GM18505 (cell line): ENCODE measurements at regions not wholly inside any gene's neighbourhood (a gene's known extent, or its start where the extent isn't known, plus 50 kb on each side); places are given as distances from the start of the nearest gene placed in this dataset.
"Not testable (repeated sequence)": the region's sequence is repeated elsewhere in the genome, so short reads cannot be mapped to it uniquely, and the experiment has no call there.

Experiments
- ATAC-seq: cut with Tn5 transposase; IDR thresholded peaks from one replicate; pipeline ENCODE4 v1.9.1; 2021; ENCODE audit not compliant: unreplicated experiment
- POLR2A ChIP-seq: IDR thresholded peaks from 4 replicates; pipeline ENCODE4 v1.6.1; 2011; ENCODE audit warnings: borderline replicate concordance; ENCODE audit not compliant: insufficient read depth, insufficient read length; ENCODE audit errors: extremely low read depth

DNA sequence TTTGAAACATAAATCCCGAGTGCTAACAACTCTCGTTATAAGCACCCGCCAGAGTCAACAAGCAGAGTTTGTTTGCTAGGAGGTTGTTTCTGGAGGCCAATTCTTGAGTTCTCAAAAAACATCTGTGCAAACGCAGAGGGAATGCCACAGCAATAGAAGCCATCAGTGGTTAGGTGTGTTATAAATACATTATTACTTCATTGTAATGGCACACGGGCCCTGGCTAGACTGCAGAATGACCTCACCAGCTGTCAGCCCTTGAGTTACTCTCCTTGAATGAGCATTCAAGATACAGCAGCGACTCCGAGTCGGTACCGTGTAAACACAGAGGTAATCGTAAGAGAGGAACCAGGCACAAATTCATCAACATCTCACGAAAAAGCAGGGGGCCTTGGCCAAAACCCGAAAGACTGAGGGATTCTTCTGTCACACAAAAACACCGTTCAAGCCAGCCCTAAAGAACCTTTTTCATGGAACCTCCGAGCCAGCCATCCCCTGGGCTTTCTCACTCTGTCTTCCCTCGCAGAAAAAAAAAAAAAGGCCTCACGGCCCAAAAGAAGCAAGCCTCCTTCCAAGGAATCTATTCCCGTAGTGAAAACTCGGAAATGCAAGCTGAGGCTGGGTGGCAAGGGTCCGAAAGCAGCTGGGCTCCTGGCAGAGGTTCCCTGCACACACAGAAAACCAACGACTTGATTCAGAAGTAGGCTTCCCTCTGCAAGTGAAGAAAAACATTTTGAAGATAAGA, 133.7 kb upstream of the MEIS1 start:
- ATAC-seq: no peak

DNA sequence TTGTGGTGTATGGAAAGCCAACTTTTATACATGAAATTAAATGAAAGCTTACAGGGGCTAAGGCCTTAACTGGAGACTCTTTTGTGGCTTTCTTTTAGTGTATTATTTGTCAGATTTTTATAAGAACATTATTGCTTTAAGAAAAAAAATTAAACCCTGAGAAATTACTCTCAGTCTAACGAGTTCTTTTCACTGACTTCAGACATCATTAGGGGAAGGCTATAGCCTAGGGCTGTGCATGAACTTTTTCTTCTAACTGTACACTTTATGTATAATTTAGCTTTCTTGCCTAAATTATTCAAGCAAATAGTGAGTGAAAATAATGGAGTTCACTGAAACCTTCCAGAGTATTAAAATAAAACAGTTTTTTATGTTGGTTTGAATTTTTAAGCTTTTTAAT, 151.1 kb upstream of the MEIS1 start:
- no peak for TF ChIP-seq POLR2A
- no peak for ATAC-seq

More for the DNA sequence above, 133.7 kb upstream of the MEIS1 start:
- TF ChIP-seq POLR2A: no peak

DNA sequence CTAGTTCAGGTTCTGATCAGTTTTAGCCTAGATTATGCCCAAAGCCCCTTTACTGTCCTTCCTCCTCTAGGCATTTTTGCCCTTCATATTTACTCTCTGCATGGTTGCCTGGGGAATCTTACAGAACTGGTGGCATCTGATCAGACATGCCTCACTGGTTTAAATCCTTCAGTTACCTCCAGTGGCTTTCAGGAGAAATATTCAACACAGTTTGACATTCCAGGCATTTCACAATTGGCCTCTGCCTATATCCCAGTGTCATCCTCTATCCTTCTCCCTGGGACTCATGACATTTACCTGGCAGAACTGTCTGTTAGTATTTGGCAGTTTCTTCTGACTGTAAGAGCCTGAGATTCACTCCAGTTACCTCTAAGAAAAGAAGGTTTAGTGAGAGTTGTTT, 152.9 kb upstream of the MEIS1 start:
- no peak for TF ChIP-seq POLR2A
- no peak for ATAC-seq

DNA sequence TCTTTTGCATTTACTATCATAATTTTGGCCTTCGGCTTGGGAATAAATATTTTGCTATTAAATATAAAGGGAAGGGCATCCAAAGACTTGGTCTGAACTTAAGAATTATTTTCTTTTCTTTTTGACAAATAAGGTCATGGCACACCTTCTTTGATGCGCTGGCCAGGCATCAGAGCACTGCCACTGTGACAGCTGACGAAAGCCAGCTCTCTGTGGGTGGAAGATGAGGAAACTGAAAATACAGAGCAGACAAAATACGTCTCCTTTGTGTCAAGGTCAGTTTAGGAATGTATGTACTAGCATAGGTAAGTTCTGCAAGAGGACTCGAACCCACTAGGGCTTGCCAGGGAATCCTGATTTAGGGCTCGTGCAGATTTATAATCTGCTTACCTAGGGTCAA, 155.9 kb upstream of the MEIS1 start:
- no peak for ATAC-seq
- TF ChIP-seq POLR2A: no peak

DNA sequence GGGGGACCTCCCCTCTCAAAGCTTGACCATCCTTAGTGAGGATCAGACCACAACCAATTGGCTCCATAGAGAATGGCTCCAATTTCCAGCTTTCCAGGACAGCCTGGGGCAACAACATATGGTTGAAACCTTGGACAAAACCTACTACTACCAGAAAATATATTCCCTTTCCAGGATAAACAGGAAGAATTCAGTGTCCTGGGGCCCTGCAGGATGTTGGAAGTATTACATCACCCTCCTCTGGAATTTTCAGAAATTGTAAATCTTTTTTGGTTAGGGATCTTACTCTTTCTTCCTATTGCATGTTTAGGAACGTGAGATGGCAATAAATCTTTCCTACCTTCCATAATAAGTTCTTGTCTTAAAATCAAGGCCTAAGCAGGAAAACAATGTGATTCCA, 158.9 kb upstream of the MEIS1 start:
- no peak for ATAC-seq
- no peak for TF ChIP-seq POLR2A

DNA sequence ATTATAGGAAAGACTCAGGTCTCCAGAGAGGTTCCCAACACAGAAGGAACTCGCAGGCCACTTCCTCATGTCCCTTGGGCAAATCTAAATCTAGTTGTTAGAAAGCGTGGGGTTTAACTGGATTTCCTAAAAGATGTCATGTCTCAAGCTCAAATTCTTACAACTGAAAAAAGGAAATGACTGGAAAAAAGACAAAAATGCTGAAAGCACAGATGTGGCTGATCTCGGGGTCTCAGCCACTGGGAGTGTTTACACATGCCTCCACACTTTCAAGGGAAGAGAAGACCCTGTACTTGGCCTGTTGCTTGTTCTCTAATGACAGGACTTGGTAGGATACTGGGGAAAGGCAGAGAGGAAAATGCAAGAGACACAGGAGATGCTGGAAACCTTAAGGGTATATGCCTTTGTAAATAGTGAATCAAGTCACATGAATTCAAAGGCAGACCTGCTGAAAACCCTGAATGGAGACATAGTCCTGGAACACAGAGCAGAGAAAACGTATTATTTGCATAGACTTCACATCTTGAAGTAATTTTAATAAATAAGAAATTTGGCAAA, 160.9 kb upstream of the MEIS1 start:
- ATAC-seq: no peak
- TF ChIP-seq POLR2A: no peak

DNA sequence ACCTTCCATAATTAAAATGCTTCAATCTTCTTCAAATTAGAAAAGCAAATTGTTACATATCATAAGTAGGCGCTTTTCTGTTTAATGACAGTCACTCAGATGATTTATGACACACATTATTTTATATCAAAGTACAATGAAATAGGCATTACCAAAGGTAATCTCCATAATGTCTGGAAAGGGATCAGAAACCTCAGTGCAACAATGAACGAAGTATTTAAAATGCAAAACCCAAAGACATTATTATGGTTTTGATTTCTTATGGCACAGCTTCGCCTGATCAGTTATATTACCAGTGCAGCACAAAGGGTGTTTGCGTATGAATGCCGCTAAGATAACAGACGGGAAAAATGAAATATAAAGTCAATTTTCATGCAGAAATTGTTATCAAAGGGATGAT, 162.2 kb upstream of the MEIS1 start:
- ATAC-seq: no peak
- no peak for TF ChIP-seq POLR2A

DNA sequence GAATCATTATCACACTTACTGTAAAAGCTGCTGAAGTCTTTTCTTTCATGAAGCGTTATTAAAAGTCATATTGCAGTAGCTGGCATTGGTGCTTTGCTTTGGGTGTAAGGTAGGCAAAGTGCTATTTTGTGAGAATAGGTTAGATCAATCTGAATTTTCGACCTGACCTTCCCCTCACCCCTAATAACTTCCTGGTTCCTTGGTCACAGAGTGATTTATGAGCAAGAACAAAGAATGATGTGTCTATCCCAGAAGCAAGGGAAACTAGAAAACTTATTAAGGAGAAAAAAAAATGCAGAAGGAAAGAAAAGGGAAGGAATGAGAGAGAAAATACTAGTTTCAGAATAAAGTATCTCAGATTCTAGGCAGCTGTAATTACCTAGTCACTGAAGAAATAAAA, 163.1 kb upstream of the MEIS1 start:
- no peak for TF ChIP-seq POLR2A
- no peak for ATAC-seq

DNA sequence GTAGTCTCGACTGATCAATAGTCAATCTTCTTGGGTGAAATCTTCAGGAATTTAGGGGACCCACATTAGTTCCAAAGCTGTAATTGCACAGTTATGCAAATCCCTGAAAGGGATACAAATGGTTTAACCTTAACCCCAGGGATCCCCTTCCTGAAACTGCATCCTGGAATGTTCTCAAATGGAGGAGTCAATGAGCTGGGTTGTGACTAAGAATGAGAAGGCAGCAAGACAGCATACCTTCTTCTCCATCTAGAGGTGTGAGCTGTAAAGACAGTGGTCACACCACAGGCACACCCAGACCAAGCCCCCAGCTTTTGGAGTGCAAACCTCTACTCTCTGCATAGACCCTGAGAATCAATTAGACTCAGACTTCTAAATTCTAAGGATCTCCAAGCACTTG, 164.7 kb upstream of the MEIS1 start:
- no peak for ATAC-seq
- TF ChIP-seq POLR2A: no peak

DNA sequence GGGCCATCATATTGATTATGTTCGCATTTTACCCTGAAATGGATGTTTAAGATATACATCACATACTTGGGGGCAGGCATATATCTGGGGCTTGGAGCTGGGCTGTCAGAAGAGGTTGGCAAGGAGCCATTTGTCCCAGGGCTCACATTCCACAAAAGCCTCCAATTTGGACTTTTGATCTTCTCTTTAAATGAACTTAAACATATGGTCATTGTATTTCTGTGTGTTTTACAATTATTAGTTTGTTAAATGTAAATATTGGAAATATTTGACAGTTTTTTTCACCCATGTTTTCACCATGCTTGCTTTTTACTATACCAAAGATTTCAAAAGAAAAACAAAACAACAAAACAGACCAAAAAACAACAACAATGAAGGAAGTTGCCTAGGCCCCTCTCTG, 165.8 kb upstream of the MEIS1 start:
- ATAC-seq: no peak
- no peak for TF ChIP-seq POLR2A

DNA sequence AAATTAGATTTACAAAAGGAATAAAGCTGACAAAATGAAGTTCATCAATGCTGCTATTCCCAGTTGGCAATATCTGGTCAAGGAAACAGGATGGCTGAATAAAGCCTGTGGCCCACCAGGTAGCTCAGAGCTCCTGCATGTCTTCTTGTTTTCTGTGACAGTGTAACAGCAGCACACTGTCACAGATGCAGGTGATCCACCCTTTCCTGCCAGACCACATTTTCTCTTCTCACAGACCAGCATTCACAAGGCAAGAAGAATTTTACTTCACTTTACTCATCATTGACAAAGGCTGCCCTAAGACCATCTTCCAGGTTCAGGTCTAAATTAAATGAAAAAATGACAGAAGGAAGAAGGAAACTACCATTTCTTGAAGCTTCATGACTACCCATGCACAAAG, 166.2 kb upstream of the MEIS1 start:
- TF ChIP-seq POLR2A: no peak
- no peak for ATAC-seq

DNA sequence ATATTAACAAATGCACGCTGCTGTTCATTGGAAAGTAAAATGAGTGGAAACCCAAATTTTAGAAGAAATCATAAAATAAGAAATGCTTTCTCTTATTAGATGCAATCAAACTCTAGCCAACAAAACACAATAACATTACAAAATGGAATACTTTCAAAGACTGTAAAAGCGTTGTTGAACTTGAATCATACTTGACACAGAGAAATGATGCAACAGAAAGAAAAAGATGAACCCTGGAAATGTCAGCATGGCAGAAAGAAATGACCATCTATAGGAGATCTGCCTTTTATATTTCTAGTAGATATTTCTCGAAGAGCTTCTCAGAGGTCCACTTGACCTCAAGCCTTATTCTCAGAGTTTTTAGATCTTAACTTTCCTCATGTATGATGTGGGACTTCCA, 170.6 kb upstream of the MEIS1 start:
- ATAC-seq: no peak
- TF ChIP-seq POLR2A: no peak

DNA sequence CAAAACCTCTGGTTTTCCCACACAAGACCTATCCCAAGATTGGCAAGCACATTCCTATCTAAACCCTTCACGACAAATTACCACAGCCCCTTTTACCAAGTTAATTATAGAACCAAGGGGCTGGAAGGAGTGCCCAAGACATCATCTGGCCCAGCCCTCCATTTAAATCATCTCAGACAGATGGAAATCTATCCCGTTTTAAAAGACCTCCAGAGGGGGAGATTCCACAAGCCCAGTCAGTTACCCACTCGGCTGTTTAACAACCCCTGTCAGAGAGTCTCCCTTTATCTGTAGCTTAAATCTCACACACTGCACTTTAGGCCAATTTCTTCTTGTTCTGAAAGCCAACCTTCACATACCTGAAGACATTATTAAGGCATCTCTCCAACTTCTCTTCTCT, 179.1 kb upstream of the MEIS1 start:
- no peak for TF ChIP-seq POLR2A
- ATAC-seq: no peak

DNA sequence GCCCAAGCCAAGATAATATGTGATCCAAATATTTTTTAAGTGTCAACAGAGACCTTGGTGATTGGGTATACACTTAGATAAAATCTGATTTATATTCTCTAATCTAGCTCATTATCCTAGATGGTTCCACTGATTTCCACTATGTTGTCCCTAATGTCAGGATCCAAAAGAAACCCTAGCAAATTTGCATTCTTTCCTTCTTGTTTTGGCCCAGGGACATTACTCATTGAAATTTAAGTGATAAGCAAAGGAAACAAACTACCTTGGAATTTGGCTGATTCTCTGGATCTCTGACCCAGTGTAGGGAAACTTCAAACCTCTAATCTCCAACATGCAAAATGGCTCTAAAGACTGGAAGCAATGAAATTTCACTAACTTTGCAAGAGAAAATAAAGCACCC, 179.8 kb upstream of the MEIS1 start:
- TF ChIP-seq POLR2A: no peak
- ATAC-seq: no peak

DNA sequence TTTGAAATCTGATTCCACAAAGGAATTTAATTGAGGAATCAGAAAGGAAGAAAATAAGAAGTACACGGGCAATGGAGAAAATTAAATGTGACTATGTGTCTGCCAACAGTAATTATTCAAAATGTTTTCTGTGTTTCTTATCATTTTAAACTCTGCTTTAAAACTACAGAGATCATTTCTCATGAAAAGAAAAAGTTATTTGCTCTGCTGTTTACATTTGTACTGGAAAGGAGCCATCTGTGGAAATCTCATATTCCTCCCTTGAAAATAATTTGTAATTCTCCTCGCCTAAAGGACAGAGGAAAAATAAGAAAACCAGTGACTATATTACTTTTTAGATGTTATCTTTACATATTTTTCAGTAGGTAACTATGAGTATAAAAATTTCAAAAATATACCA, 181.9 kb upstream of the MEIS1 start:
- no peak for ATAC-seq
- TF ChIP-seq POLR2A: no peak

DNA sequence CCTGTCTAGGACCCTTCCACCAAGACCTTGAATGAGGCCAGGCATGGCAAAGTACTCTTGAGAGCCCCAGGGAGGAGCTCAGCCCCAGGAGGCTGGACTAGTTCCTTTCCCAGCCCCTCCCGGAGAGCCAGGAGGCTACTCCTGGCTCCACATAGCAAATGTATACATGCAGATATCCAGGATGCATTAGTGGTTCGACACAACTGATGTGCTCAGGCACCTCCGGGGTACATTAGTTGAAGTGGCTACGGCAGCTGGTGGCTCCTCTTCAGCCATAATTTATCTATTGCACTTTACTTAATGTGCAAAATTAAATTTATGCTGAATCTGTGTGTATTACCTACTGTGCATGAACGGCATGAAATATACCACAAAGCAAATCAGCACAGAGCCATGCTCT, 182.8 kb upstream of the MEIS1 start:
- TF ChIP-seq POLR2A: no peak
- no peak for ATAC-seq

DNA sequence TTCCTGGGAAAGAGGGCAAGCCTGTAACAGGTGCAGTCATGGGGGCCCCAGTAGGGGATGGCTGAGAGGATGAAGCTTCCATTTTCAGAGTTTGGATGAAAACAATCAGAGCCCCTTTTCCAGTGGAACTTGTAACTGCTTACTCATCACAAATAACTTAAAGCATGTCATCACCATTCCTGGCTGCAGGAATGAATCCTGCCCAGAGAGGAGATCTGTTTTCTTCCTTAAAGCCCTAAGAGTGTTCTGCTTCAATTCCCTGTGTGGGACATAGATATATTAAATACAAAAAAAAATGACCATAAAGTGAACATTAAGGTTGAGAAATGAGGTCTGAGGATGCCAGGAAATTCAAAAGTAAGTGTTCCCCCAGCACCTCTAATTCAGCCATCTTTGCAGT, 183.4 kb upstream of the MEIS1 start:
- no peak for ATAC-seq
- TF ChIP-seq POLR2A: no peak

DNA sequence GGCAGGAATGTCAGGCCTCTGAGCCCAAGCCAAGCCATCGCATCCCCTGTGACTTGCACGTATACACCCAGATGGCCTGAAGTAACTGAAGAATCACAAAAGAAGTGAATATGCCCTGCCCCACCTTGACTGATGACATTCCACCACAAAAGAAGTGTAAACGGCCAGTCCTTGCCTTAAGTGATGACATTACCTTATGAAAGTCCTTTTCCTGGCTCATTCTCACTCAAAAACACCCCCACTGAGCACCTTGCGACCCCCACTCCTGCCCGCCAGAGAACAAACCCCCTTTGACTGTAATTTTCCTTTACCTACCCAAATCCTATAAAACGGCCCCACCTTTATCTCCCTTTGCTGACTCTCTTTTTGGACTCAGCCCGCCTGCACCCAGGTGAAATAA, 185.8 kb upstream of the MEIS1 start:
- not testable (repeated sequence) for ATAC-seq

DNA sequence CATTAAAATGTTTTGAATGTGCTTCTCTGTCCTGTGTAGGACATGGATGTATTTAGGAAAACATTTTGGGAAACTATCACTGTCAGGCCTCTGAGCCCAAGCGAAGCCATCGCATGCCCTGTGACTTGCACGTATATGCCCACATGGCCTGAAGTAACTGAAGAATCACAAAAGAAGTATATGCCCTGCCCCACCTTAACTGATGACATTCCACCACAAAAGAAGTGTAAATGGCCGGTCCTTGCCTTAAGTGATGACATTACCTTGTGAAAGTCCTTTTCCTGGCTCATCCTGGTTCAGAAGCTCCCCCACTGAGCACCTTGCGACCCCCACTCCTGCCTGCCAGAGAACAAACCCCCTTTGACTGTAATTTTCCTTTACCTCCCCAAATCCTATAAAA, 191.1 kb upstream of the MEIS1 start:
- ATAC-seq: not testable (repeated sequence)

DNA sequence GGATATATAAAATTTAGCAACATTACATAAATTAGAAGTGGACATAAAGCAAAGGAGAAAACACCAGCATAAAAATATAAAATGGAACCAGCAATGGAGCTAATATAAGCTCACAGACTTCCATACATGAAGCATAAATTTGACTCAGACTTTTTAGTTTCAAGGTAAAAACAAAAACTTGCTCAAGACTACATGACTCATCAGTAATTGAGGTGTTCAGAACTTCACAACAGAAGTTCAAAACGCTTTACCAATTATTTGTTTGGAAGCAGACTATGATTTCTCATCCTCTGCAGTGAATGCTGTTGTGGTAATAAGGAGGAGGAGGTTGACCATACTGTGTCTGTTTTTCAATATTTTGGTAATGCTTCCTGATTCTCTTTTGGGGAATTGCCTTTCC, 192.0 kb upstream of the MEIS1 start:
- not testable (repeated sequence) for ATAC-seq
